Activated naive CD4-positive, alpha-beta T cell treated with anti-CD3 and anti-CD28 coated beads for 36 hours (primary cell): ENCODE measurements at regions not wholly inside any gene's neighbourhood (a gene's known extent, or its start where the extent isn't known, plus 50 kb on each side); places are given as distances from the start of the nearest gene placed in this dataset.
"Not testable (repeated sequence)": the region's sequence is repeated elsewhere in the genome, so short reads cannot be mapped to it uniquely, and the experiment has no call there.

Experiments
- CTCF ChIA-PET: fragments of 350-600 bp; sonication (Branson Sonifier 250); formaldehyde crosslinking; loops from one replicate; lab custom pipeline; 2021; ENCODE audit warnings: antibody characterized with exemption; lab: Charles Lee
- DNase-seq: peaks from one replicate; pipeline ENCODE4 v3.0.0-alpha.2; 2020
- H3K27ac Mint-ChIP-seq: one replicate; pipeline ENCODE4 v1.8.0; 2021; ENCODE audit warnings: mild to moderate bottlenecking, mixed read lengths
- H3K27me3 Mint-ChIP-seq: one replicate; pipeline ENCODE4 v1.8.0; 2021; ENCODE audit warnings: low read depth, mixed read lengths
- H3K36me3 Mint-ChIP-seq: one replicate; pipeline ENCODE4 v1.8.0; 2021; ENCODE audit warnings: low read depth, mixed read lengths
- H3K4me1 Mint-ChIP-seq: one replicate; pipeline ENCODE4 v1.8.0; 2021; ENCODE audit warnings: low read depth, mixed read lengths
- H3K4me3 Mint-ChIP-seq: one replicate; pipeline ENCODE4 v1.8.0; 2021; ENCODE audit warnings: mild to moderate bottlenecking, moderate library complexity, mixed read lengths
- H3K9me3 Mint-ChIP-seq: one replicate; pipeline ENCODE4 v1.8.0; 2021; ENCODE audit warnings: mixed read lengths
- intact Hi-C: fragments of 100-400 bp; cut with micrococcal nuclease; formaldehyde crosslinking; loops from one replicate; pipeline ENCODE4 v1.15.1; 2023

DNA sequence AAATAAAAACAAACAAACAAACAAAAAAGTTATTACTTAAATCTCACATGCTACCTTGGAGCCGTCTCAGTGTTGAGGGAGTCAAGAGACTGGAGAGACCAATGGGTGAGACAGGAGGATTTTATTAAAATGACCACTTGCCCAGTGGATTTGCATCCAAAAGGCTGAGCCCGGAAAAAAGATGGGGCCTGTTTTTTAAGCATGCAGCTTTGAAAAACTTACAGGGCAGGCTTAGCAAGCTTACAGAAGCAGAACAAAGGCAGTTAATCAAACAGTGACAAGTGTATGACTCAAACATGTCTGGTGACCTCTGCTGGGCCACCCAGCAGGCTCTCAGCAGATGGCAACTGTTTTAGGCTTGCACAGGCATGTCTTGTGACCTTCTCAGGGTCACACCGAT, 82.5 kb downstream of the POTEH start:
- not testable (repeated sequence) for H3K4me1 Mint-ChIP-seq, H3K4me3 Mint-ChIP-seq

DNA sequence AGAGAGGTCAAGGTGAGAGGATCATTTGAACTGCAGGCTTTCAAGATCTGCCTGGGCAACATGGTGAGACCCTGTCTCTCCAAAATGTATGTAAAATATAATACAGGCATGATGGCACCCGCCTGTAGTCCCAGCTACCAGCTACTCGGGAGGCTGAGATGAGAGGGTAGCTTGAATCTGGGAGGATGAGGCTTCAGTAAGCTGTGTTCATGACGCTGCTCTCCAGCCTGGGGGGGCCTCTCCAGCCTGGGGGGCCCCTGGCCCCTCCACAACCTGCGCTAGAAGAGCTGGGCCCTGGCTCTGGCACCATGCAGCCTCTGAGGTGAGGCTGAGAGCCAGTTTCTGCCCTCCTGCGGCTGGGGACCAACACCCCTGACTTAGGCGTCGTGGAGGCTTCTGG, 85.3 kb downstream of the POTEH start:
- DNase-seq, H3K27me3 Mint-ChIP-seq, H3K4me1 Mint-ChIP-seq, H3K27ac Mint-ChIP-seq, CTCF ChIA-PET, H3K9me3 Mint-ChIP-seq, H3K36me3 Mint-ChIP-seq, intact Hi-C loops, H3K4me3 Mint-ChIP-seq: not testable (repeated sequence)

More for the DNA sequence above, 82.5 kb downstream of the POTEH start:
- H3K36me3 Mint-ChIP-seq, intact Hi-C loops, H3K27me3 Mint-ChIP-seq, CTCF ChIA-PET, H3K27ac Mint-ChIP-seq, DNase-seq, H3K9me3 Mint-ChIP-seq: not testable (repeated sequence)

DNA sequence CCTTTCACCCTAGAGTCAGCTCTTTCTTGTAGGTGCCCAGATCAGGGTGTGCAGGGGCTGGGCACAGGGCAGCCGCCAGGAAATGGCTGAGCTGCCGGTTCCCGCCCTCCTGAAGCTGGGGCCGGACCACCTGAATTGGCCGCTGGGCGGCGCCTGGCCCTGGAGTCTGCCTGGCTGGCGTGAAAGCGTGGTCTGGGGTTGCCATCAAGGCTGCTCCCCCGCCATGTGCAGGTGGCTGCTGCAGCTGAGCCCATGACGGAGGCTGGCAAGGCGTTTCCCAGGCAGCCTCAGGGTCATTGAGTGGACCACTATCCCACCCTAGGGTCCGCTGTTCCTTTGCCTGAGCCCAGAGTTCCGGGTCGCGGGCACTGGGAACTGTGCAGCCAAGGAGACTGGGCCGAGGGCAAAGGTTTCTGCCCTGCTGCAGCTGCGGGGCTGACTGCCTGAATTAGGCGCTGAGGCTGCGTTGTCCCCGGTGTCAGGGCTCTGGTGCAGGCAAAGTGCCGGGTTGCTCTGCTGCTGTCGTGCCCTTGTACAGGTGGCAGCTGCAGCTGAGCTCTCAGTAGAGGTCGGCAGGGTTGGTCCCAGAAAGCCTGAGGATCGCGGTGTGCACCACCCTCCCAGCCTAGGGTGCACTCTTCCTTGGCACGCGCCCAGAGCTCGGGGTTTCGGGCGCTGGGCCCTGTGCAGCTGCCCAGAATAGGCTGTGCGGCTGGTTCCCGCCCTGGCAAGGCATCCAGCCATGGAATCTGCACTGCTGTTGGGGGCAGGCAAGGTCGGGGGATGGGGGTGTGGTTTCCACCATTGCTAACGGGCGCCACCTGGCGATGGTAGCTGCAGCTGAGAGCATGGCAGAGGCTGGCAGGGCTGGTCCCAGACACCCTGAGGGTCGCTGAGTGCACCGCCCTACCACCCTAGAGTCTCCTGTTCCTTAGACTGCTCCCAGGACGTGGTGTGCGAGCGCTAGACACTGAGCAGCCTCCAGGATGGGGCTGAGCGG, 86.1 kb downstream of the POTEH start:
- CTCF ChIA-PET, H3K36me3 Mint-ChIP-seq: not testable (repeated sequence)

DNA sequence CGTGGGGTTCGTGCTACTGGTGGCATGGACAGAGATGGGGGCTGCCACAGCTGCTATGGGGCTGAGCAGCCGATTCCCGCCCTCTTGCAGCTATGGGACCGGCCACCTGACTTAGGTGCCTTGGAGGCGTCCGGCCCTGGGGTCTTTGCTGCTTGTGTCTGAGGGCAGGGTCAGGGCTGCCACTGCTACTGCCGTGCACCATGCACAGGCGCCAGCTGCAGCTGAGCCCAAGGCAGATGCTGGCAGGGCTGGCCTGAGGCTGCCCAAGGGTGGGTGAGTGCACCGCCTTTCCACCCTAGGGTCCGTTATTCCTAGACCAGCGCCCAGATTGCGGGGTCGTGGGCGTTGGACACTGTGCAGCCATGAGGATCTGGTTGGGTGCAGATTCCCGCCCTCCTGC, 86.9 kb downstream of the POTEH start:
- H3K27me3 Mint-ChIP-seq, CTCF ChIA-PET, H3K27ac Mint-ChIP-seq, DNase-seq, intact Hi-C loops, H3K9me3 Mint-ChIP-seq, H3K4me3 Mint-ChIP-seq, H3K4me1 Mint-ChIP-seq, H3K36me3 Mint-ChIP-seq: not testable (repeated sequence)

More for the DNA sequence above, 86.1 kb downstream of the POTEH start:
- H3K4me1 Mint-ChIP-seq, DNase-seq, intact Hi-C loops, H3K27me3 Mint-ChIP-seq, H3K9me3 Mint-ChIP-seq, H3K4me3 Mint-ChIP-seq, H3K27ac Mint-ChIP-seq: not testable (repeated sequence)

DNA sequence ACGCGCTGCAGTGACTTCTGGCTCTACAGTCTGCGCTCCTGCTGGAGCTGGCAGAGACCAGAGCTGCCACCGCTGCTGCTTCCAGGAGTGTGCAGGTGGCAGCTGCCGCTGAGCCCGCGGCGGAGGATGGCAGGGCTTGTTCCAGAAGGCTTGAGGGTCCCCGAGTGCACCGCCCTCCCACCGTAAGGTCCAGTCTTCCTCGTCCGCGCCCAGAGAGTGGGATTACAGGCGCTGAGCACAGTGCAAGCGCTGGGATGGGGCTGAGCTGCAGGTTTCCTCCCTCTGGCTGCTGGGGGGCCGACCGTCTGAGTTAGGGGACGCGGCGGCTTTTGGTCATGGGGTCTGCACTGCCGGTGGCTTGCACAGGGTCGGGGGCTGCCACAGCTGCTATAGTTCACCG, 87.3 kb downstream of the POTEH start:
- CTCF ChIA-PET, H3K27ac Mint-ChIP-seq, H3K4me1 Mint-ChIP-seq, H3K4me3 Mint-ChIP-seq, H3K9me3 Mint-ChIP-seq, H3K27me3 Mint-ChIP-seq, H3K36me3 Mint-ChIP-seq, intact Hi-C loops, DNase-seq: not testable (repeated sequence)

DNA sequence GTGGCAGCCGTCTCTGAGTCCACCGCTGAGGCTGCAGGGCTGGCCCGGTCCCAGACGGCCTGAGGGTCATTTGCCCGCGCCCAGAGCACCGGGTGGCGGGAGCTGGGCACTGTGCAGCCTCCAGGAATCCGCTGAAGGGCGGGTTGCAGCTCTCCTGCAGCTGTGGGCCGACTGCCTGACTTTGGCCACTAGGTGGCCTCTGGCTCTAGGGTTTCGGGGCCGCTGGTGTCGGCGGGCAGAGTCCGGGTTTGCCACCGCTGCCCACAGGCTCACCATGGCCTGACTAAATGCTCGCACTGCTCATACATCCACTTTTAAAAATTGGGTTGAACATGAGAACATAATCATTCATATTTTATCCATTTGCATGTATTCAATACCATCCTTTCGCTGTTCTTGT, 87.7 kb downstream of the POTEH start:
- DNase-seq, CTCF ChIA-PET, H3K9me3 Mint-ChIP-seq, intact Hi-C loops, H3K36me3 Mint-ChIP-seq, H3K4me1 Mint-ChIP-seq, H3K4me3 Mint-ChIP-seq, H3K27me3 Mint-ChIP-seq, H3K27ac Mint-ChIP-seq: not testable (repeated sequence)

DNA sequence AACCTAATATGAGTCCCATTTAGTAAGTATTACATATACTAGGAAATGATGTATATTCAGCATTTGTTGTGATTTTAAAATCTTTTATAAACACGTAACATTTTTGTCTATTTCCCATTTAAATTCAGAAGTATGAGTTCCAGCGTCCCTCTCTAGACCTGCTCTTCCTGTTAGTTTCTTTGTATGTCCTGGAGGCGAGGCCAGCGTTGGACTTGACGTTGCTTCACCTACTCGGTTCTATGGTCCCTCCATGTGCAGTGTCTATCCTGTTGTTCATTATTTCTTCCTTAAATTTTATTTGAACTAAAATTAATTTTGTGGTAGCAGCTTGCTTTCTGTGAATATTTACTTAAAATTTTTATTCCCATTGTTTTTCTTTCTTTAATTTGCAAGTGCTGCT, 88.5 kb downstream of the POTEH start:
- H3K36me3 Mint-ChIP-seq, CTCF ChIA-PET, intact Hi-C loops, H3K9me3 Mint-ChIP-seq, H3K27me3 Mint-ChIP-seq, H3K4me1 Mint-ChIP-seq, H3K4me3 Mint-ChIP-seq, DNase-seq, H3K27ac Mint-ChIP-seq: not testable (repeated sequence)

DNA sequence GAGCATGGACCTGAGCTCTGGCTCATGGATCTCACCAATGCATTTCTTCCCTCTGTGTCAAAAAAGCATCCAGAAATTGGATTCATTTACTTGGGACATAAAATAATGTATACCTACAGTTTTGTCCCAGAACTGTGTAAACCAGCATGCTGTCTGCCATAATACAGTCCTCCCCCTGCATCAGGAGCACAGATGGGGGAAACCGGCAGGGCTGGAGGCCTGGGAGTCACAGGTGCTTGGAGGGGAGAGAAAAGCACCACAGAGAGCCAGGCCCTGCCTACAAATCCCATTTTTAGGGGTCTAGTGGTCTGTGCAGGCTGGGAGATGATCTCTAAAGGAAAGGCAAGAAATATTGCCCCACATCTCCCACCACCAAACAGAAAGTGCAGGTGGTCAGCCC, 91.8 kb downstream of the POTEH start:
- H3K9me3 Mint-ChIP-seq, H3K4me3 Mint-ChIP-seq, DNase-seq, intact Hi-C loops, H3K27me3 Mint-ChIP-seq, CTCF ChIA-PET, H3K4me1 Mint-ChIP-seq, H3K36me3 Mint-ChIP-seq, H3K27ac Mint-ChIP-seq: not testable (repeated sequence)

DNA sequence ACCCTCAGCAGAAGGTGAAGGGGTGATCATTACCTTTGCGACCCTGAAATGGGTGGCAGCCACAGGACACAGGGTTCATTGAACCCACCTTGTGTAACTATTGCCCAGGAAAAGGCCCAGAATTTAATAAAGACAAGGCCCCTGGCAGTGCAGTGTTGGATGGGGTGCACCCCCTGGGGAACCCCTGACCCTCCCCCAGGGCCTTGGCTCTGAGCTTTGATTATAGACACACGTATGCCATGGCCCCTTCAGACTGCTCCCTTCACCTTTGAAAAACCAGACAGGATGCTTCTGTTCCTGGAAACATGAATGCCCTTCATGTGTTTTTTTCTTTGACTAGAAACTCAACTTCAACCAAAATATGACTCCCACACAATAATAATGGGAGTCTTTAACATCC, 93.1 kb downstream of the POTEH start:
- H3K9me3 Mint-ChIP-seq, H3K4me3 Mint-ChIP-seq, H3K36me3 Mint-ChIP-seq, H3K4me1 Mint-ChIP-seq, DNase-seq, H3K27ac Mint-ChIP-seq, CTCF ChIA-PET, intact Hi-C loops, H3K27me3 Mint-ChIP-seq: not testable (repeated sequence)

DNA sequence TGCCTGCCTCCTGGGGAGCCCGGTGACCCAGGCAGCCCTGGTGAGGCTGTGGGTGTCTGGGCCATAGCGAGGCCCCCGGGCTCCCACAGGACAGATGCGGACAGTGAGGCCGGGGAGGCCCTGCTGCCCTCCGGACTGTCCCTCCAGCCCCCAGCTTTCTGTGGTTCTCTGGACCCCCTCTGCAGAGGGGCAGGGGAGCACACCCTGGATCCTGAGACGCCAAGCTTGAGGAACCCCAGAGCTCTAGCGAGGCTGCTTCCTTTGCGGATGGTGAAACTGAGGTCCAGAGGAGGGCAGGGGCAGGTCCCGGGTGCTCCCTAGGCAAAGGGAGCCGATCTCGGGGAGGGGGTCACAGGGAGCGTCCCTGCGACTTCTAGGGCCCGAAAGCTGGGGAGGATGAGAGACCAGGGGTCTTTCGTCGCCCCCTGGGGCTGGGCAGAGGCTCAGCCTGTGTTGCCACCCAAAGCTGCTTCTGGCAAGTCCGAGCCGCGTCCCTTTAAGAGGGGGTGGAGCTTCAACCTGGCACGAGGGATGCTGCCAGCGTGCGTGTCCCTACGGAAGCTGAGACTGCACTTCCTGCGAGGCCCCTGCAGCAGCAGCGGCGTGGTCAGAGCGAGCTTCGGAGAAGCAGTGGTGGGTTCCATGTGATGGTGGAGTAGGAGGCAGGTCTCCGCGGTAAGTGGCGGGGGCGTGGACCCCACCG, 94.7 kb downstream of the POTEH start:
- intact Hi-C loops, H3K4me3 Mint-ChIP-seq, H3K36me3 Mint-ChIP-seq, H3K4me1 Mint-ChIP-seq, H3K27ac Mint-ChIP-seq, H3K27me3 Mint-ChIP-seq, CTCF ChIA-PET, DNase-seq, H3K9me3 Mint-ChIP-seq: not testable (repeated sequence)

DNA sequence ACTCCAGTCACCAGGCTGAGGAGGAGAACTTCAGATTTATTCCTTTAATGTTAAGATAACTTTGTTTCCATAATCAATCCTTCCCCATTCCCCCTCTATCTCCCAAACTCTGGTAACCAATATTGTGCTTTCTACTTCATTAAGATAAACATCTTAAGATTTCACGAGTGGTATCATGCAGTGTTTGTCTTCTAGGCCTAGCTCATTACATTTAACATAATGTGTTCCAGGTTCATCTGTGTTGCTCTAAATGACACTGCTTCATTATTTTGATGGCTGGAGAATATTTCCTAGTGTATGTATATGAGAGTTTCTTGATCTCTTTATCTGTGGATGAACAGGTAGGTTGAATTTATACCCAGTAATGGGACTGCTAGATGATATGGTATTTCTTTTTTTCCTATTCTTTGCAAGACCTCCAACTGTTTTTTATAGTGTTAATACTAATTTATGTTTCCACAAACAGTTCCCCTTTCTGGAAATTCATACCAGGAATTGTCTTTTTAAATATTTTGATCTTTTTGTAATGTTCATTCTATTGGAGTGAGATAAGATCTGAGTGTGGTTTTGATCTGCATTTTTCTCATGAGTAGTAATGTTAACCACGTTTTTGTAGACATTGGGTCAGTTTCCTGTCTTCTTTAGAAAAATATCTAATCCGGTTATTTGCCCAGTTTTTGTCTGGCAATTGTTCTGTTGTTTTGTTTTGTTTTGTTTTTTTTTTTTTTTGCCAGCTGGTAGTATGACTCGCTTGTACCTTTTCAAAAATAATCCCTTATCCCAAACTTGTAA, 97.3 kb downstream of the POTEH start:
- intact Hi-C loops: not testable (repeated sequence)

DNA sequence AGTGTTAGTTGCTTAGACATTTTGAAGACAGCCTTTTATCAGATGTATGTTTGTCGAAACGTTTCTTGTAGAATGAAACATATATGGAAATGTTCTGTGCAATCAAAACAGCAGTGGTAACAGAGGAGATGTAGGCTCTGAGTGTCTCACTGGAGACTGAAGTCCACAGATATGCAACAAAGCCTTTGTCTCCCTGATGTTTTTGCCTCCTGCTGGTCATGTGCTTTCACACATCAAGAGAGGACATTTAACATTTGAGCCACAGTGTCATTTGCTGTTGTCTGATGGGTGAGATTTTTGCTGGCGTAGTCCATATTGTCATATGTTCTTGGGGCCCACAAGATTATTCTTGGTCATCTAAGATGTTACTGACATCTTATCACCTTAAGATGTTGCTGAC, 101.7 kb downstream of the POTEH start:
- CTCF ChIA-PET, H3K36me3 Mint-ChIP-seq, H3K27ac Mint-ChIP-seq, H3K27me3 Mint-ChIP-seq, H3K9me3 Mint-ChIP-seq, DNase-seq, H3K4me1 Mint-ChIP-seq, intact Hi-C loops, H3K4me3 Mint-ChIP-seq: not testable (repeated sequence)

More for the DNA sequence above, 97.3 kb downstream of the POTEH start:
- DNase-seq, CTCF ChIA-PET, H3K4me1 Mint-ChIP-seq, H3K36me3 Mint-ChIP-seq, H3K27ac Mint-ChIP-seq, H3K27me3 Mint-ChIP-seq, H3K9me3 Mint-ChIP-seq, H3K4me3 Mint-ChIP-seq: not testable (repeated sequence)
